Colonic mucosa (tissue), 4 donors: ENCODE measurements at regions not wholly inside any gene's neighbourhood (a gene's known extent, or its start where the extent isn't known, plus 50 kb on each side); places are given as distances from the start of the nearest gene placed in this dataset.

Experiments used
- DNase-seq: peaks from one replicate; pipeline ENCODE4 v3.0.0-alpha.2; 2020
- H3K27ac ChIP-seq: fragments of 200-600 bp; one replicate; pipeline ENCODE4 v1.8.0; 2021
- H3K27me3 ChIP-seq: fragments of 200-600 bp; one replicate; pipeline ENCODE4 v1.8.0; 2021
- H3K36me3 ChIP-seq: fragments of 200-600 bp; one replicate; pipeline ENCODE4 v1.8.0; 2021
- H3K4me1 ChIP-seq: fragments of 200-600 bp; one replicate; pipeline ENCODE4 v1.8.0; 2021; ENCODE audit warnings: mild to moderate bottlenecking
- H3K4me3 ChIP-seq: fragments of 200-600 bp; one replicate; pipeline ENCODE4 v1.8.0; 2021
- H3K9ac ChIP-seq, 2 donors: one replicate each; pipeline ENCODE4 v1.7.0; 2013; ENCODE audit warnings: control low read depth in 2 of 2, low read depth in 2 of 2, low read length in 2 of 2
- H3K9me3 ChIP-seq: fragments of 200-600 bp; one replicate; pipeline ENCODE4 v1.8.0; 2021
- CTCF ChIP-seq: fragments of 200-600 bp; IDR thresholded peaks from one replicate; pipeline ENCODE4 v1.8.0; 2022; ENCODE audit warnings: antibody characterized with exemption, mild to moderate bottlenecking
- intact Hi-C: fragments of 100-400 bp; cut with DNase I; formaldehyde crosslinking; loops from one replicate; pipeline ENCODE4 v1.14.1; 2022
- donor health status: healthy.
- donor health status: DM: no; HTN: no; CAD: no.
- donor health status: DM: no; HTN: no; CAD: no.

- H3K27ac ChIP-seq = no peak overlapping the region
- H3K9me3 ChIP-seq = no peaks in the 10 kb centered on the region
- intact Hi-C loops = no loop called here
- H3K4me1 ChIP-seq = no peaks in the 10 kb centered on the region
- no peak overlapping the region for H3K9ac ChIP-seq
- no peaks in the 10 kb centered on the region for H3K36me3 ChIP-seq
- no peak for TF ChIP-seq CTCF
- no peak for DNase-seq
- no peaks in the 10 kb centered on the region for H3K27me3 ChIP-seq
- H3K4me3 ChIP-seq = no peak overlapping the region
Observed at GRCh38 chr15:96002890-96003859, 327.3 kb upstream of the NR2F2 start.

GRCh38 chr15:96005906-96006305 is 324.6 kb upstream of the NR2F2 start:
- DNase-seq = no peak
- Histone ChIP-seq H3K9me3 (no peaks in the 10 kb centered on the region), H3K9ac (no peak overlapping the region), H3K36me3 (no peaks in the 10 kb centered on the region), H3K27ac (no peak overlapping the region), H3K27me3 (no peaks in the 10 kb centered on the region), H3K4me1 (no peaks in the 10 kb centered on the region), H3K4me3 (no peak overlapping the region)
- no peak for TF ChIP-seq CTCF
- intact Hi-C loops = no loop called here

- no peak for DNase-seq
- no peak overlapping the region for H3K4me3 ChIP-seq
- H3K27ac ChIP-seq = no peak overlapping the region
- TF ChIP-seq CTCF = no peak
- no peaks in the 10 kb centered on the region for H3K36me3 ChIP-seq
- H3K4me1 ChIP-seq = no peaks in the 10 kb centered on the region
- intact Hi-C loops = no loop called here
- no peaks in the 10 kb centered on the region for H3K27me3 ChIP-seq
- H3K9ac ChIP-seq = no peak overlapping the region
- H3K9me3 ChIP-seq = no peaks in the 10 kb centered on the region
Observed at GRCh38 chr15:96011136-96011535, 319.4 kb upstream of the NR2F2 start.

GRCh38 chr15:96014939-96015338 is 315.6 kb upstream of the NR2F2 start:
- no peak for TF ChIP-seq CTCF
- Histone ChIP-seq H3K4me3 (no peak overlapping the region), H3K27me3 (no peaks in the 10 kb centered on the region), H3K4me1 (no peaks in the 10 kb centered on the region), H3K9ac (no peak overlapping the region), H3K9me3 (no peaks in the 10 kb centered on the region), H3K27ac (no peak overlapping the region), H3K36me3 (no peaks in the 10 kb centered on the region)
- intact Hi-C loops = no loop called here
- no peak for DNase-seq

GRCh38 chr15:96019114-96019513 is 311.4 kb upstream of the NR2F2 start:
- Histone ChIP-seq H3K9ac (no peak overlapping the region), H3K36me3 (no peaks in the 10 kb centered on the region), H3K27me3 (no peaks in the 10 kb centered on the region), H3K9me3 (no peaks in the 10 kb centered on the region), H3K4me1 (no peaks in the 10 kb centered on the region), H3K4me3 (no peak overlapping the region), H3K27ac (no peak overlapping the region)
- TF ChIP-seq CTCF = no peak
- DNase-seq = no peak
- intact Hi-C loops = no loop called here
